ENCODE measurements at regions not wholly inside any gene's neighbourhood (a gene's known extent, or its start where the extent isn't known, plus 50 kb on each side); places are given as distances from the start of the nearest gene placed in this dataset.

- Histone ChIP-seq H3K4me2 (ENCODE audit: low read length) (no peak overlapping the region), H3K27me3 (ENCODE audit: control insufficient read depth, insufficient read depth, low read length) (no peaks in the 10 kb centered on the region), H3K36me3 (ENCODE audit: control insufficient read depth, insufficient read depth, low read length) (no peaks in the 10 kb centered on the region), H2AFZ (peak overlapping the region; percentile 34), H3K4me1 (no peaks in the 10 kb centered on the region), H3K79me2 (no peaks in the 10 kb centered on the region), H3K9ac (no peak overlapping the region), H3K9me3 (ENCODE audit: control insufficient read depth, low read length) (no peaks in the 10 kb centered on the region), H3K4me3 (ENCODE audit: low read depth, low read length) (no peak overlapping the region), H3K27ac (no peak overlapping the region)
- TF ChIP-seq CTCF (IDR thresholded peaks at IDR 0.05), result no peak
Observed at GRCh38 chr4:12723849-12724447, 760.2 kb downstream of the RAB28 start.

- TF ChIP-seq CTCF (IDR thresholded peaks at IDR 0.05), result no peak
- Histone ChIP-seq H3K4me3 (ENCODE audit: low read depth, low read length) (no peak overlapping the region), H3K9ac (no peak overlapping the region), H3K79me2 (no peaks in the 10 kb centered on the region), H3K9me3 (ENCODE audit: control insufficient read depth, low read length) (no peaks in the 10 kb centered on the region), H3K36me3 (ENCODE audit: control insufficient read depth, insufficient read depth, low read length) (no peaks in the 10 kb centered on the region), H2AFZ (no peak overlapping the region), H3K4me2 (ENCODE audit: low read length) (no peak overlapping the region), H3K4me1 (no peaks in the 10 kb centered on the region), H3K27ac (no peak overlapping the region), H3K27me3 (ENCODE audit: control insufficient read depth, insufficient read depth, low read length) (no peaks in the 10 kb centered on the region)
Observed at GRCh38 chr4:12716896-12717295, 767.2 kb downstream of the RAB28 start.

- Histone ChIP-seq H3K4me2 (ENCODE audit: low read length) (no peak overlapping the region), H3K27ac (no peak overlapping the region), H3K4me3 (ENCODE audit: low read depth, low read length) (no peak overlapping the region), H3K79me2 (no peaks in the 10 kb centered on the region), H3K9me3 (ENCODE audit: control insufficient read depth, low read length) (no peaks in the 10 kb centered on the region), H3K27me3 (ENCODE audit: control insufficient read depth, insufficient read depth, low read length) (no peaks in the 10 kb centered on the region), H3K4me1 (no peaks in the 10 kb centered on the region), H3K36me3 (ENCODE audit: control insufficient read depth, insufficient read depth, low read length) (no peaks in the 10 kb centered on the region), H3K9ac (no peak overlapping the region), H2AFZ (no peak overlapping the region)
- TF ChIP-seq CTCF (IDR thresholded peaks at IDR 0.05), result no peak
Observed at GRCh38 chr4:12712648-12713339, 771.3 kb downstream of the RAB28 start.

- Histone ChIP-seq H3K79me2 (no peaks in the 10 kb centered on the region), H3K4me3 (ENCODE audit: low read depth, low read length) (no peak overlapping the region), H3K4me1 (no peaks in the 10 kb centered on the region), H2AFZ (no peak overlapping the region), H3K9me3 (ENCODE audit: control insufficient read depth, low read length) (no peaks in the 10 kb centered on the region), H3K4me2 (ENCODE audit: low read length) (no peak overlapping the region), H3K36me3 (ENCODE audit: control insufficient read depth, insufficient read depth, low read length) (no peaks in the 10 kb centered on the region), H3K27me3 (ENCODE audit: control insufficient read depth, insufficient read depth, low read length) (no peaks in the 10 kb centered on the region), H3K9ac (no peak overlapping the region), H3K27ac (no peak overlapping the region)
- no peak for TF ChIP-seq CTCF (IDR thresholded peaks at IDR 0.05)
Observed at GRCh38 chr4:12707381-12708175, 776.6 kb downstream of the RAB28 start.
